Progenitor cell of endocrine pancreas (in vitro differentiated cells): ENCODE measurements at regions not wholly inside any gene's neighbourhood (a gene's known extent, or its start where the extent isn't known, plus 50 kb on each side); places are given as distances from the start of the nearest gene placed in this dataset.

Experiments used
- DNase-seq: peaks from one replicate; pipeline ENCODE4 v3.0.0; 2021; ENCODE audit warnings: low spot score; ENCODE audit not compliant: unreplicated experiment
- H3K27ac Mint-ChIP-seq: 2 replicates; pipeline ENCODE4 v1.8.0; 2021; ENCODE audit warnings: mild to moderate bottlenecking, moderate library complexity, mixed read lengths
- H3K27me3 Mint-ChIP-seq: 2 replicates; pipeline ENCODE4 v1.8.0; 2021; ENCODE audit warnings: mixed read lengths
- H3K36me3 Mint-ChIP-seq: 2 replicates; pipeline ENCODE4 v1.8.0; 2022; ENCODE audit warnings: mixed read lengths; ENCODE audit not compliant: insufficient read depth
- H3K4me1 Mint-ChIP-seq: 2 replicates; pipeline ENCODE4 v1.8.0; 2021; ENCODE audit warnings: low read depth, mixed read lengths
- H3K4me3 Mint-ChIP-seq: 2 replicates; pipeline ENCODE4 v1.8.0; 2021; ENCODE audit warnings: low read depth, mild to moderate bottlenecking, moderate library complexity, mixed read lengths
- H3K9me3 Mint-ChIP-seq: 2 replicates; pipeline ENCODE4 v1.8.0; 2021; ENCODE audit warnings: low read depth, mixed read lengths
- CTCF ChIP-seq: fragments of 200-600 bp; sonication (generic); IDR thresholded peaks from one replicate; pipeline ENCODE4 v1.5.0; 2021; ENCODE audit warnings: antibody characterized with exemption, mild to moderate bottlenecking; ENCODE audit not compliant: unreplicated experiment

- Mint-ChIP-seq H3K4me3 (no peak overlapping the region), H3K27ac (no peak overlapping the region), H3K4me1 (peaks cover 6% of the 10 kb centered on the region), H3K36me3 (no peaks in the 10 kb centered on the region), H3K27me3 (peaks cover 39% of the 10 kb centered on the region), H3K9me3 (peaks cover 8% of the 10 kb centered on the region)
- no peak for DNase-seq
- TF ChIP-seq CTCF: no peak
Measured at GRCh38 chr19:28326746-28327145, 886.2 kb downstream of the UQCRFS1 start.

- DNase-seq: no peak
- Mint-ChIP-seq H3K9me3 (peaks cover 8% of the 10 kb centered on the region), H3K4me1 (peaks cover 16% of the 10 kb centered on the region), H3K27ac (no peak overlapping the region), H3K27me3 (peaks cover 39% of the 10 kb centered on the region), H3K36me3 (no peaks in the 10 kb centered on the region), H3K4me3 (no peak overlapping the region)
- peak; percentile 52 for TF ChIP-seq CTCF
Measured at GRCh38 chr19:28324275-28325060, 888.5 kb downstream of the UQCRFS1 start.

- peaks cover 22% of the 10 kb centered on the region for H3K4me1 Mint-ChIP-seq
- peaks cover 30% of the 10 kb centered on the region for H3K27me3 Mint-ChIP-seq
- TF ChIP-seq CTCF: no peak
- no peaks in the 10 kb centered on the region for H3K9me3 Mint-ChIP-seq
- no peak overlapping the region for H3K4me3 Mint-ChIP-seq
- no peak overlapping the region for H3K27ac Mint-ChIP-seq
- H3K36me3 Mint-ChIP-seq: no peaks in the 10 kb centered on the region
- DNase-seq: no peak
Measured at GRCh38 chr19:28322945-28323344, 890.0 kb downstream of the UQCRFS1 start.

- Mint-ChIP-seq H3K27ac (no peak overlapping the region), H3K4me3 (no peak overlapping the region)
Measured at GRCh38 chr19:28322491-28322890, 890.5 kb downstream of the UQCRFS1 start.

GRCh38 chr19:28319918-28320317 lies 893.0 kb downstream of the UQCRFS1 start:
- H3K4me3 Mint-ChIP-seq: no peak overlapping the region
- peaks cover 14% of the 10 kb centered on the region for H3K27me3 Mint-ChIP-seq
- no peak overlapping the region for H3K27ac Mint-ChIP-seq
- TF ChIP-seq CTCF: no peak
- H3K9me3 Mint-ChIP-seq: no peaks in the 10 kb centered on the region
- H3K36me3 Mint-ChIP-seq: no peaks in the 10 kb centered on the region
- peaks cover 23% of the 10 kb centered on the region for H3K4me1 Mint-ChIP-seq
- DNase-seq: no peak

More at GRCh38 chr19:28322491-28322890, 890.5 kb downstream of the UQCRFS1 start:
- Mint-ChIP-seq H3K36me3 (no peaks in the 10 kb centered on the region), H3K27me3 (peaks cover 29% of the 10 kb centered on the region), H3K9me3 (no peaks in the 10 kb centered on the region), H3K4me1 (peaks cover 22% of the 10 kb centered on the region)
- no peak for DNase-seq
- TF ChIP-seq CTCF: no peak
